GM23338 (cell line): ENCODE measurements at regions not wholly inside any gene's neighbourhood (a gene's known extent, or its start where the extent isn't known, plus 50 kb on each side); places are given as distances from the start of the nearest gene placed in this dataset.
"Not testable (repeated sequence)": the region's sequence is repeated elsewhere in the genome, so short reads cannot be mapped to it uniquely, and the experiment has no call there.

Experiments used
- CREB1 ChIP-seq: fragments of 250-450 bp; sonication (Bioruptor Pico); IDR thresholded peaks from 2 replicates; pipeline ENCODE4 v1.5.0; 2020; ENCODE audit warnings: low read depth, mild to moderate bottlenecking, moderate library complexity
- CTCF ChIP-seq, 2 experiments: fragments of 200-600 bp in 1 of 2; sonication (generic) in 1 of 2; conservative IDR thresholded peaks; 2 replicates each; pipeline versions ENCODE4 v1.5.1 to v1.6.1; 2016 to 2017; ENCODE audit warnings: antibody characterized with exemption in 2 of 2, low read depth in 2 of 2, mild to moderate bottlenecking in 2 of 2, moderate library complexity in 1 of 2
- EZH2 ChIP-seq: fragments of 200-600 bp; sonication (generic); IDR thresholded peaks from one replicate; pipeline ENCODE4 v1.8.0; 2017; ENCODE audit warnings: antibody characterized with exemption, mild to moderate bottlenecking, low read depth; ENCODE audit not compliant: unreplicated experiment
- EZH2phosphoT487 ChIP-seq: fragments of 200-600 bp; sonication (generic); IDR thresholded peaks from one replicate; pipeline ENCODE4 v1.8.1; 2018; ENCODE audit warnings: antibody characterized with exemption; ENCODE audit not compliant: unreplicated experiment
- JUNB ChIP-seq: IDR thresholded peaks from one replicate; pipeline ENCODE4 v1.6.1; 2016; ENCODE audit warnings: antibody characterized with exemption; ENCODE audit not compliant: unreplicated experiment
- NANOG ChIP-seq: IDR thresholded peaks from 2 replicates; pipeline ENCODE4 v1.6.1; 2016; ENCODE audit warnings: antibody characterized with exemption, borderline replicate concordance
- POLR2AphosphoS5 ChIP-seq: IDR thresholded peaks from 2 replicates; pipeline ENCODE4 v1.6.1; 2016; ENCODE audit warnings: antibody characterized with exemption, low read depth
- REST ChIP-seq: IDR thresholded peaks from one replicate; pipeline ENCODE4 v1.6.1; 2018; ENCODE audit warnings: antibody characterized with exemption; ENCODE audit not compliant: unreplicated experiment
- STAT1 ChIP-seq: IDR thresholded peaks from one replicate; pipeline ENCODE4 v1.6.1; 2016; ENCODE audit warnings: antibody characterized with exemption; ENCODE audit not compliant: unreplicated experiment
- ZNF114 ChIP-seq: fragments of 250-450 bp; sonication (Bioruptor Pico); IDR thresholded peaks from 2 replicates; pipeline ENCODE4 v1.5.0; 2020; ENCODE audit warnings: mild to moderate bottlenecking, moderate library complexity
- ZNF331 ChIP-seq: fragments of 250-450 bp; sonication (Bioruptor Pico); IDR thresholded peaks from 2 replicates; pipeline ENCODE4 v1.5.0; 2020; ENCODE audit warnings: low read depth, mild to moderate bottlenecking, moderate library complexity
- ZNF462 ChIP-seq: fragments of 250-450 bp; sonication (Bioruptor Pico); IDR thresholded peaks from 2 replicates; pipeline ENCODE4 v1.5.0; 2020; ENCODE audit warnings: mild to moderate bottlenecking, moderate library complexity
- TF ChIP-seq, protein P1 (sequence below): IDR thresholded peaks from 2 replicates; pipeline ENCODE4 v1.6.1; 2016; ENCODE audit warnings: antibody characterized with exemption

- TF ChIP-seq EZH2; CTCF (conservative IDR thresholded peaks at IDR 0.05; ENCODE audit: low read depth in 2 of 2); POLR2AphosphoS5; EZH2phosphoT487; REST; CREB1 (CRISPR knock-in tag); ZNF114 (CRISPR knock-in tag); JUNB; ZNF331 (CRISPR knock-in tag); STAT1; NANOG; ZNF462 (CRISPR knock-in tag): not testable (repeated sequence)
- TF ChIP-seq, protein P1, sequence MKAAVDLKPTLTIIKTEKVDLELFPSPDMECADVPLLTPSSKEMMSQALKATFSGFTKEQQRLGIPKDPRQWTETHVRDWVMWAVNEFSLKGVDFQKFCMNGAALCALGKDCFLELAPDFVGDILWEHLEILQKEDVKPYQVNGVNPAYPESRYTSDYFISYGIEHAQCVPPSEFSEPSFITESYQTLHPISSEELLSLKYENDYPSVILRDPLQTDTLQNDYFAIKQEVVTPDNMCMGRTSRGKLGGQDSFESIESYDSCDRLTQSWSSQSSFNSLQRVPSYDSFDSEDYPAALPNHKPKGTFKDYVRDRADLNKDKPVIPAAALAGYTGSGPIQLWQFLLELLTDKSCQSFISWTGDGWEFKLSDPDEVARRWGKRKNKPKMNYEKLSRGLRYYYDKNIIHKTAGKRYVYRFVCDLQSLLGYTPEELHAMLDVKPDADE: not testable (repeated sequence)
These were observed 599.3 kb upstream of the B3GAT1 start for GRCh38 chr11:135011313-135011712.
